Astrocyte (in vitro differentiated cells and primary cell): ENCODE measurements at regions not wholly inside any gene's neighbourhood (a gene's known extent, or its start where the extent isn't known, plus 50 kb on each side); places are given as distances from the start of the nearest gene placed in this dataset.

Experiments
- CTCF ChIP-seq: IDR thresholded peaks from 2 replicates; pipeline ENCODE4 v1.5.1; 2011; ENCODE audit warnings: low read depth, mild to moderate bottlenecking, inconsistent platforms, low read length, moderate library complexity; ENCODE audit not compliant: insufficient read depth
- EZH2 ChIP-seq: IDR thresholded peaks from 2 replicates; pipeline ENCODE4 v1.6.1; 2012; ENCODE audit warnings: mild to moderate bottlenecking, low read length, inconsistent platforms; ENCODE audit not compliant: insufficient read depth

- TF ChIP-seq CTCF (no peak), EZH2 (no peak)
These were observed 404.0 kb upstream of the FAM174A start for GRCh38 chr5:100131161-100131560.
